GM12878 (cell line): ENCODE measurements at regions not wholly inside any gene's neighbourhood (a gene's known extent, or its start where the extent isn't known, plus 50 kb on each side); places are given as distances from the start of the nearest gene placed in this dataset.
"Not testable (repeated sequence)": the region's sequence is repeated elsewhere in the genome, so short reads cannot be mapped to it uniquely, and the experiment has no call there.

Source experiments
- ATAC-seq: fragments of 200-7000 bp; cut with Tn5 transposase; 3 replicates; pipeline ENCODE4 v1.9.1; 2020; ENCODE audit warnings: mild to moderate bottlenecking, moderate library complexity
- BruUV-seq: library from RNA; stranded (reverse); fragments of 400-500 nt; replicated peaks from 2 replicates; lab custom pipeline; 2021; lab: Mats Ljungman, UMichigan
- CTCF ChIA-PET: fragments of 300-600 bp; sonication (Branson Sonifier 250); formaldehyde crosslinking; extraction: SDS; loops from one replicate; lab custom pipeline; 2021; ENCODE audit warnings: inconsistent platforms; lab: Yijun Ruan, JAX
- POLR2A ChIA-PET: fragments of 350-600 bp; formaldehyde crosslinking; extraction: SDS; loops from one replicate; lab custom pipeline; 2021; ENCODE audit warnings: inconsistent platforms; lab: Charles Lee
- RAD21 ChIA-PET: fragments of 300-600 bp; sonication (Branson Sonifier 250); formaldehyde crosslinking; loops from one replicate; lab custom pipeline; 2023; ENCODE audit warnings: antibody characterized with exemption; ENCODE audit not compliant: unreplicated experiment; lab: Charles Lee
- SMC1A ChIA-PET: fragments of 300-600 bp; sonication (Branson Sonifier 250); formaldehyde crosslinking; loops from one replicate; lab custom pipeline; 2023; ENCODE audit not compliant: unreplicated experiment, uncharacterized antibody; lab: Charles Lee
- DNase-seq: peaks from one replicate; pipeline ENCODE4 v3.0.0-alpha.2; 2011; ENCODE audit warnings: low read depth, low spot score
- FAIRE-seq: peaks from 3 replicates; lab custom pipeline; 2011; peaks lifted over from hg19 to GRCh38; lab: Jason Lieb, UNC
- H2AFZ ChIP-seq: 2 replicates; pipeline ENCODE4 v1.6.0; 2011; ENCODE audit warnings: low read depth, low read length, control low read depth; ENCODE audit not compliant: control insufficient read depth
- H3K27ac ChIP-seq: 2 replicates; pipeline ENCODE4 v1.5.1; 2011; ENCODE audit warnings: control low read depth; ENCODE audit not compliant: control insufficient read depth, insufficient read depth
- H3K27me3 ChIP-seq, 2 experiments: replicated peaks in 1 of 2; 2 replicates each; pipeline versions ENCODE4 v1.6.0 to v1.6.1; 2011; ENCODE audit warnings: low read length in 1 of 2; ENCODE audit not compliant: control insufficient read depth in 2 of 2, insufficient read depth in 2 of 2
- H3K36me3 ChIP-seq, 2 experiments: 2 replicates each; pipeline ENCODE4 v1.5.1; 2011; ENCODE audit warnings: low read length in 1 of 2; ENCODE audit not compliant: control insufficient read depth in 2 of 2, insufficient read depth in 2 of 2
- H3K4me1 ChIP-seq: 2 replicates; pipeline ENCODE4 v1.6.1; 2011; ENCODE audit warnings: mild to moderate bottlenecking, low read length, moderate library complexity, mixed read lengths; ENCODE audit not compliant: control insufficient read depth, insufficient read depth
- H3K4me2 ChIP-seq: 2 replicates; pipeline ENCODE4 v1.6.0; 2011; ENCODE audit warnings: control low read depth; ENCODE audit not compliant: control insufficient read depth, insufficient read depth
- H3K4me3 ChIP-seq: fragments of 200-600 bp; sonication (generic); 2 replicates; pipeline ENCODE4 v1.5.1; 2016
- H3K79me2 ChIP-seq: 2 replicates; pipeline ENCODE4 v1.6.0; 2011; ENCODE audit warnings: low read length; ENCODE audit not compliant: control insufficient read depth, insufficient read depth
- H3K9ac ChIP-seq: 2 replicates; pipeline ENCODE4 v1.8.0; 2011; ENCODE audit warnings: low read length, control low read depth, mixed read lengths; ENCODE audit not compliant: control insufficient read depth, insufficient read depth
- H3K9me3 ChIP-seq: replicated peaks from 3 replicates; pipeline ENCODE4 v1.5.1; 2011; ENCODE audit warnings: mild to moderate bottlenecking, low read length; ENCODE audit not compliant: control insufficient read depth, insufficient read depth
- H4K20me1 ChIP-seq: 2 replicates; pipeline ENCODE4 v1.6.0; 2011; ENCODE audit not compliant: control insufficient read depth, insufficient read depth
- ATF7 ChIP-seq: fragments of 450-650 bp; IDR thresholded peaks from 2 replicates; pipeline ENCODE4 v1.6.1; 2016; ENCODE audit warnings: low read depth, mild to moderate bottlenecking
- CBX3 ChIP-seq: fragments of 200-600 bp; sonication (generic); IDR thresholded peaks from 2 replicates; pipeline ENCODE4 v1.6.1; 2016; ENCODE audit warnings: low read depth, borderline replicate concordance
- CEBPB ChIP-seq, 2 experiments: fragments of 150-350 bp in 1 of 2; IDR thresholded peaks; 2 replicates each; pipeline ENCODE4 v1.6.1; 2012 to 2014; ENCODE audit warnings: low read depth in 2 of 2, low read length in 2 of 2, borderline replicate concordance in 1 of 2, inconsistent platforms in 1 of 2
- ETV6 ChIP-seq, 2 experiments: fragments of 450-650 bp in 1 of 2; IDR thresholded peaks in 1 of 2; conservative IDR thresholded peaks in 1 of 2; 2 replicates each; pipeline ENCODE4 v1.6.1; 2014; ENCODE audit warnings: antibody characterized with exemption in 1 of 2, borderline replicate concordance in 1 of 2, low read depth in 1 of 2, mild to moderate bottlenecking in 1 of 2, moderate library complexity in 1 of 2
- JUNB ChIP-seq: IDR thresholded peaks from 2 replicates; pipeline ENCODE4 v1.6.1; 2016; ENCODE audit warnings: antibody characterized with exemption, mild to moderate bottlenecking
- SMAD5 ChIP-seq: IDR thresholded peaks from 2 replicates; pipeline ENCODE4 v1.6.1; 2016; ENCODE audit warnings: antibody characterized with exemption, low read depth
- SMC3 ChIP-seq: IDR thresholded peaks from 2 replicates; pipeline ENCODE4 v1.6.1; 2011; ENCODE audit warnings: low read length, improper control_type of control experiment, borderline replicate concordance
- ZNF207 ChIP-seq: fragments of 450-650 bp; IDR thresholded peaks from 2 replicates; pipeline ENCODE4 v1.6.1; 2014; ENCODE audit warnings: antibody characterized with exemption, mild to moderate bottlenecking, borderline replicate concordance
- WGBS: methylation state at CpG from one replicate; pipeline ENCODE4 v1.1.6; 2016; ENCODE audit warnings: low lambda C conversion rate; ENCODE audit not compliant: insufficient replicate concordance, insufficient coverage; ENCODE audit errors: missing lambda C conversion rate; 5-methylcytosine and 5-hydroxymethylcytosine counted together
- in situ Hi-C: fragments of 300-500 bp; cut with MboI; formaldehyde crosslinking; loops from 9 replicates; pipeline ENCODE4 v1.14.3; 2018; ENCODE audit warnings: mixed read lengths
- intact Hi-C: fragments of 100-400 bp; cut with micrococcal nuclease; formaldehyde crosslinking; loops from one replicate; pipeline ENCODE4 v1.14.2; 2022; ENCODE audit not compliant: unreplicated experiment

GRCh38 chr10:4270116-4270515 is 485.1 kb upstream of the KLF6 start:
- BruUV-seq = no TSS peak
- POLR2A ChIA-PET = no interaction called here
- Histone ChIP-seq H3K9me3 (no peaks in the 10 kb centered on the region), H4K20me1 (no peaks in the 10 kb centered on the region), H3K27ac (no peak overlapping the region), H3K36me3 (no peaks in the 10 kb centered on the region), H3K4me3 (no peak overlapping the region), H3K9ac (no peak overlapping the region), H3K4me1 (no peaks in the 10 kb centered on the region), H3K4me2 (no peak overlapping the region), H3K27me3 (no peaks in the 10 kb centered on the region; a peak in 1 of 4 replicates), H3K79me2 (no peaks in the 10 kb centered on the region), H2AFZ (no peak overlapping the region)
- CTCF ChIA-PET = no interaction called here
- in situ Hi-C loops = no loop called here
- SMC1A ChIA-PET = interaction anchor here (0.6 to 1.8 kb wide), 2 partner anchors 27 to 127 kb away, joined by 3 to 4 read pairs; no protein-coding TSS in a partner anchor
- TF ChIP-seq CBX3 (no peak), ATF7 (no peak), SMC3 (no peak), ZNF207 (no peak), SMAD5 (no peak), CEBPB (IDR thresholded peaks at IDR 0.05; ENCODE audit: borderline replicate concordance in 1 of 2, low read depth in 2 of 2, low read length in 2 of 2) (no peak), ETV6 (conservative IDR thresholded peaks at IDR 0.05 in 1 of 2, IDR thresholded peaks at IDR 0.05 in 1 of 2; ENCODE audit: borderline replicate concordance in 1 of 2, low read depth in 1 of 2) (no peak), JUNB (no peak)
- 5% methylated on average over 4 of the region's 4 CpGs for WGBS
- ATAC-seq = no peak
- no peak for DNase-seq
- intact Hi-C loops = no loop called here
- no peak for FAIRE-seq
- RAD21 ChIA-PET = no interaction called here

DNA sequence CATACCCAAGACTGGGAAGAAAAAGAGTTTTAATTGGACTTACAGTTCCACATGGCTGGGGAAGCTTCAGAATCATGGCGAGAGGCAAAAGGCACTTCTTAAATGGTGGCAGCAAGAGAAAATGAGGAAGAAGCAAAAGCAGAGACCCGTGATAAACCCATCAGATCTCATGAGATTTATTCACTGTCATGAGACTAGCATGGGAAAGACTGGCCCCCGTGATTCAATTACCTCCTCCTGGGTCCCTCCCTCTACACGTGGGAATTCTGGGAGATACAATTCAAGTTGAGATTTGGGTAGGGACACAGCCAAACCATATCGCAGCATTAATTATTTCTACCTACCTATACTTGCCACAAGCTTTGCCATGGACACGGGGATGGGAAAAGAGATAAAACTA is 483.5 kb upstream of the KLF6 start:
- CTCF ChIA-PET, H3K27me3 ChIP-seq, DNase-seq, H3K9me3 ChIP-seq, H3K36me3 ChIP-seq, ATAC-seq, H3K4me1 ChIP-seq, H3K9ac ChIP-seq, RAD21 ChIA-PET, BruUV-seq, H3K4me3 ChIP-seq, H3K27ac ChIP-seq, H2AFZ ChIP-seq, intact Hi-C loops, in situ Hi-C loops, H3K79me2 ChIP-seq, H3K4me2 ChIP-seq, H4K20me1 ChIP-seq, FAIRE-seq, POLR2A ChIA-PET: not testable (repeated sequence)
- WGBS = 9% methylated on average over 6 of the region's 6 CpGs
- SMC1A ChIA-PET = interaction anchor here (1.8 kb wide), 1 partner anchor 25 kb away, joined by 4 read pairs; no protein-coding TSS in a partner anchor
